ENCODE measurements at regions not wholly inside any gene's neighbourhood (a gene's known extent, or its start where the extent isn't known, plus 50 kb on each side); places are given as distances from the start of the nearest gene placed in this dataset.

- DNase-seq: no peak
Measured at GRCh38 chr1:13878021-13878420, 178.0 kb downstream of the PRDM2 start.

DNA sequence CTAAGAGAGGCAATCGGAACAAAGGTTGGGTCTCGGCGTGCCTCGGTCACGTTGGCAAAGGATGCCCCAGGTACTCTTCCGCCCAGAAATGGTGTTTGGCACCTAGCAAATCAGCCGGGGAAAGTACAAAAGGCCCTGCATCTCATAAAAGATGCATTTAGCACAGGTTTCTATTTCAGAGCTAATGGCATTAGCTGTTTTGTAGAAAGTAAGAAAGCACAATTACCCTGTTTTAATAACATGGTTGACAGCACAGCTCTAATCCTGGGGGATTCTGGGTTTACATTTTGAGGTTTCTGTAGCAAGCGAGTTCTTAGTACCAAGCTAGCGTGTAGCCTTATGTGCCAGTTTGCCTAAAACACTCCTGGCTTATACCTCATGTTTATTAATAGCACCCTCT is 178.5 kb downstream of the PRDM2 start:
- DNase-seq: no peak

- DNase-seq: no peak
Measured at GRCh38 chr1:13881385-13882088, 181.5 kb downstream of the PRDM2 start.

DNA sequence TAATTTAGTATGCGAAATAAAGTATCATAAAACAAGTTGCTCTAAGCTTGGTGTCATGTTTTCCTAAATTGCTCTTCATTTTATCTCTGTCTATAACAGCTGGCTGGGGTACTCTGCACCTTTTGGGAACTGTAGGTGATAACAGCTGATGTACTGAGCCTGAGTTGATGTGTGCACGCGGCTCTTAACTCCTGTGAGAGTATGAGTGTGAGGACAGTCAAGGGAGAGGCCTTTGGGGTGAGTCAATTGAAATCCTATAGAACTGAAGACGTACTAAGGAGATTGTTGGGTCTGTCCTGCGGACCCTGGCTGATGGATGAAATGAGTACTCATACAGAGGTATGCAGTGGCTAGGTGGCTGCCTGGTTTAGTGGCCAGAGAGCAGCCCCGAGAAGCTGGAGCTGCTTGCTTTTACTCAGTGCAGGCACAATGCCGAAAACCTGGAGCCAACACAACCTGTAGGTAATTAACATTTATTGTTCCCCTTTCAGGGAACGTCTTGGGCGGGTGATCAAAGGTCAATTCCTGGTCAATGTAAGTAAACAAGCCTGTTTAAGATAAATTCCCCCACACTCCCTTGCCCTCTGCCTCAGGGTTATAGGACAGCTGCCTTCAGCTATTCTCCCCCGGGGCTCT is 188.5 kb downstream of the PRDM2 start:
- no peak for DNase-seq

DNA sequence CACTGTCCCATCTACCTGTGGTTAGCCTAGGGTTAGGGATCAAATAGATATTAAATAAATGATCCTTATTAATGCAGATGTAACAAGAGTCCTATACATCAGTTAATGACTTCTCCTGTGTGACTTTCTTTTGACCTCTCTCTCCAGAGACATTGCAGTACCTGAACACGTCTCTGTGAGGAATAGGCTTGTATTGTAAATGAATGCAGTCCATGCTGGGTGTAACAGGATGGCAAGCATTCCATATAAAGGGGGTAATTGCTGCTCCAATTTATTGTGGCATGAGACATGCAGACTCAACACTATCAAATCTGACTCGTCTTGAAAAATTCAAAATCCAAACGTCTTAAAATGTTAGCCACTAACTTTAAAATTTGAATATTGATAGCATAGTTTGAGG is 189.5 kb downstream of the PRDM2 start:
- no peak for DNase-seq

- DNase-seq: no peak
Measured at GRCh38 chr1:13890766-13891165, 190.8 kb downstream of the PRDM2 start.

- no peak for DNase-seq
Measured at GRCh38 chr1:13892198-13892597, 192.2 kb downstream of the PRDM2 start.

DNA sequence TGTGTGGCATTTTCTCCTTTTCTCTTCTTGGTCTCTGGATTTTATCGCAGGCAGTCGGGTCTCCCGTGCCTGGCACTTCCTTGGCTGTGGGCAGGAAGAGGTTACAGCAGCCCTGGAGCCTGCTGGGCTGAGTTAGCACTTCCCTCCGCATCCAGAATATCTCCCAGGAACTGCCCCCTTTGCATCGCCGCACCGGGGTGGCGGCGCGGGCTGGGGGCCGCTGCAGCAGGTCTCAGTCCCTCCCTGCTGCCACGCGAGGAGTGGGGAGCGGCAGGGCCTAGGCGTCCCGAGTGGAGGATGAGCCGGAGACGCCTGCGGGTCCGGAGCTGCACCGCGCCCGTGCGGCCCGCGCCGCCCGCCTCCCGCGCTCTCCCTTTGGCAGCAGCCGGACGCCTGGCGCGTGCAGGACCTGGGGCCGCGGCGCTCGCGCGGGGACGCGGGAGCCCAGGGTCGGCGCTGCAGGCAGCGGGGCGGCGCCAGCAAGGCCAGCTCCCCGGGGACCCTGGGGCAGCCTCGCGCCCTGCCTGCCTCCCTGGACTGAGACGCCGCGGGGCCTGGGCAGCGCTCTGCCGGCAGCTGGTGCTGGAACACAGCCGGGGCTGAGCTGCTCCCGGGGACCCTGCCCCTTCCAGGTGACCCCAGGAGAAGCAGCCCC is 192.8 kb downstream of the PRDM2 start:
- DNase-seq: no peak

DNA sequence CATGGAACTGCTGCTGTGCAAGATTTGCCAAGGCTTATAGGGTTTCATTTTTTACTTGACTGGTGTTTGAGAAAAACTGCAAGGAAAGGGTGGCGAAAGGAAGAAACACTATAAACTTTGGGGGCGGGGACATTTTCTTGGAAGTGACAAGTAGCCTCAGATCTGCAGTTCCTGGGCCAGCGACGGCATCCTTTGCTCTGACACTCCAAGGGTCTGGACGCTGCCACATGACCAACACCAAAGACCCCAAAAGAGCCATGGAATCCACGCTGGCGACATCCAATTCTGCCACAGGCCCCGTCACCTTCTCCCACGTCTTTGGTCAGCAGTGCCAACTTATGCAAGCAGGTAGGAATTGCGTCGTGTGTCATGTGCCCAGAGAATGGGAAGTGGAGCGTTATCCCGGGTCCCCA is 193.4 kb downstream of the PRDM2 start:
- DNase-seq: no peak

GRCh38 chr1:13896932-13897331 is 196.9 kb downstream of the PRDM2 start:
- no peak for DNase-seq

DNA sequence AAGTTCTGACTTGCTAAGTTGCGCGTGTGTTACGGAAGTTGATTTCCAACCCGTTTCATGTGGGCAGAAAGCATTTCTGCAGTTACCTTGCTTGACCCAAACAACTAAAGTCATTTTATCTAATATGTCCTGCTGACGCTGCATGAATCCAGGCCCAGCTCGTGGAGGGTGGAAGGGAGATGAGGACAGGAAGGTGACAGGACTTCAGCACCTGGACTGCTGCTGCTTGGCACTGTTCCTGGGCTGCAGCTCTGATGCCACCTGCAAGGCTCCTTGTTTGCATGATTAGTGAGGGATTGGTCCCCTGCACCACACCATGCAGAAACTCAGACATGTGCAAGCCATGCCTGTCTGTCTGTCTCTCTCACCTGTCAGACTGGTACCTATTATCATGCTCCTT is 198.4 kb downstream of the PRDM2 start:
- DNase-seq: no peak

GRCh38 chr1:13899856-13900255 is 199.9 kb downstream of the PRDM2 start:
- DNase-seq: no peak

- no peak for DNase-seq
Measured at GRCh38 chr1:13900583-13900982, 200.6 kb downstream of the PRDM2 start.

DNA sequence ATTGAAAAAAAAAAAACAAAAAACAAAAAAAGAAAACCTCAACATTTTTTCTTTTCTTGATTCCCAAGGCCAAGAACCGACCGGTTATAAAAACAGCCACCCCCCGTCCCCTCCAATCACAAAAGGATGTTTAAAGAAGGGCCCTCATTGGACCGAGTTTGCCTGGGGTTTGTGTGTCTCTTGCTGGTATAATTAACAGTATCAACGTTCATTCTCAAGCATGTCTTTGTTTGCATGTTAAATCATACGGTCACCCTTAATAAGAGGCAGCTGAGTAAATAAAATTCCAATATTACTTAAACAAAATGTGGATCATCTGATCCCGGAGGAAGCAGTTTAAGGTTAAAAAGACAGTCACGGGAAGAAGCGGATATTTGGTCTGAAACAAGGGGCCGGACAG is 201.1 kb downstream of the PRDM2 start:
- no peak for DNase-seq

DNA sequence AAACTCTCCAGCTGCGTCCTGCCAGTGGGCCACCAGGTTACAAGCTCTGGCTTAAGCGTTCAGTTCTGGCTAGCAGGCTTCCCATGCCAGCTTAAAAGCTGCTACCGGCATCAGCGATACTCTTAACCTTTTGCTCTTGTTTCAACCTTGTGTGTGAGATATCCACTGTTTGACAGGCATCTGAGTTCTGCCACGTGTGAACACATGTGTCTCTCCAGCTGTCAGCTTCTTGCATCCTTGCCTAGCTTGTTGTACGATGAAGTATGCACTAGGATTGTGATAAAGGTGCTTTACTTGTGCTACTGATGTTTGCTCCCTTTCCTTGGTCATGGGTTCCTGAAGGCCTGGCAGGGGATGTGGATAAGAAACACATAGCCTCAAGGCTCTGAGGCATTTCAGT is 201.6 kb downstream of the PRDM2 start:
- DNase-seq: no peak

- DNase-seq: no peak
Measured at GRCh38 chr1:13908128-13908527, 208.1 kb downstream of the PRDM2 start.

GRCh38 chr1:13911697-13912619 is 212.0 kb downstream of the PRDM2 start:
- no peak for DNase-seq

DNA sequence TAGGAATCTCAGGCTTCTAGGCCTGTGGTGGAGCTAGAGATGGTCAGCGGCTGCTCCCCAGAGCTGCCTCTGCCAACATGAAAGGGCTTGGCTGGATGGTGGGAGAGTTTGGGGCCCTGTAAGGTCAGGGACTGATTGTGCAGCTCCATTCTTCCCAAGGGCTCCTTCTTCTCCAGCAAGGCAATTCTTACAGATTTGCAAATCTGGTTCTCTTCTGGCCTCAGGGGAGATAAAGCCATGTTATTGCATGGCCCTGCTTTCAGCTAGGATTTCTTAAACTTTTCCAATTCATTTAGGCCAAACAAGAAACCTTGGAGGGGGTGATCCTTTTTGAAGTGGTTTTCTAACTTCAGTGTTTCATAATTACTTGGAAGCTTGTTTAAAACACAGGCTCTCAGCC is 213.4 kb downstream of the PRDM2 start:
- DNase-seq: no peak

- no peak for DNase-seq
Measured at GRCh38 chr1:13916530-13916929, 216.5 kb downstream of the PRDM2 start.

GRCh38 chr1:13917607-13918006 is 217.6 kb downstream of the PRDM2 start:
- DNase-seq: no peak

DNA sequence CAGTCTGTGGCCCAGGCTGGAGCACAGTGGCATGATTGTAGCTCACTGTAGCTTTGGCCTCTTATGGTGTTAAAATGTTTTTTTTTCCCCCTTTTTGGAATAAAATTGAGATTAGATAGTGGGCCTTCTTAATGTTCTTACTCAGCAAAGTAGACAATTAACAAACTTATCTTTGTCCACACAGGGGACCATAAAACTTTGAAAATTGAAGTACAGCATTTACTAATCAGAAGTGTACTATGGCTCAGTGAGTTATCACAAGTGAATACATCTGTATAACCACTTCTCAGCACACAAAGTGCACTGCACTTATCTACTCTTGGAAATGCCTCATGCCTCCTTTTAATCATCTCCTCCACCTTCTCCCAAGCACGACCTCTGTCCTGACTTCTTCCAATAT is 218.9 kb downstream of the PRDM2 start:
- no peak for DNase-seq

- no peak for DNase-seq
Measured at GRCh38 chr1:13921190-13921589, 221.2 kb downstream of the PRDM2 start.

GRCh38 chr1:13922466-13923110 is 222.6 kb downstream of the PRDM2 start:
- DNase-seq: no peak
